ENCODE measurements at regions not wholly inside any gene's neighbourhood (a gene's known extent, or its start where the extent isn't known, plus 50 kb on each side); places are given as distances from the start of the nearest gene placed in this dataset.

- DNase-seq (ENCODE audit: low spot score): no peak
Observed at GRCh38 chr1:38394303-38394702, 347.7 kb upstream of the POU3F1 start.

- DNase-seq (ENCODE audit: low spot score): no peak
Observed at GRCh38 chr1:38392861-38393260, 346.3 kb upstream of the POU3F1 start.

- no peak for DNase-seq (ENCODE audit: low spot score)
Observed at GRCh38 chr1:38381256-38381655, 334.7 kb upstream of the POU3F1 start.

GRCh38 chr1:38376577-38376976, 330.0 kb upstream of the POU3F1 start:
- DNase-seq (ENCODE audit: low spot score): no peak

- no peak for DNase-seq (ENCODE audit: low spot score)
Observed at GRCh38 chr1:38375035-38375434, 328.4 kb upstream of the POU3F1 start.

GRCh38 chr1:38371505-38371844, 324.9 kb upstream of the POU3F1 start:
- DNase-seq (ENCODE audit: low spot score): no peak

- no peak for DNase-seq (ENCODE audit: low spot score)
Observed at GRCh38 chr1:38370716-38371504, 324.3 kb upstream of the POU3F1 start.

- DNase-seq (ENCODE audit: low spot score): no peak
Observed at GRCh38 chr1:38365242-38365641, 318.6 kb upstream of the POU3F1 start.

GRCh38 chr1:38361566-38361965, 315.0 kb upstream of the POU3F1 start:
- no peak for DNase-seq (ENCODE audit: low spot score)

- no peak for DNase-seq (ENCODE audit: low spot score)
Observed at GRCh38 chr1:38360807-38361206, 314.2 kb upstream of the POU3F1 start.

GRCh38 chr1:38353956-38354355, 307.4 kb upstream of the POU3F1 start:
- no peak for DNase-seq (ENCODE audit: low spot score)

GRCh38 chr1:38352869-38353268, 306.3 kb upstream of the POU3F1 start:
- no peak for DNase-seq (ENCODE audit: low spot score)

- no peak for DNase-seq (ENCODE audit: low spot score)
Observed at GRCh38 chr1:38347446-38348175, 301.0 kb upstream of the POU3F1 start.

GRCh38 chr1:38344716-38345115, 298.1 kb upstream of the POU3F1 start:
- no peak for DNase-seq (ENCODE audit: low spot score)

- no peak for DNase-seq (ENCODE audit: low spot score)
Observed at GRCh38 chr1:38341694-38342093, 295.1 kb upstream of the POU3F1 start.

- no peak for DNase-seq (ENCODE audit: low spot score)
Observed at GRCh38 chr1:38340409-38340808, 293.8 kb upstream of the POU3F1 start.

GRCh38 chr1:38337711-38338110, 291.1 kb upstream of the POU3F1 start:
- DNase-seq (ENCODE audit: low spot score): no peak

GRCh38 chr1:38336961-38337360, 290.4 kb upstream of the POU3F1 start:
- DNase-seq (ENCODE audit: low spot score): no peak

GRCh38 chr1:38336301-38336923, 289.8 kb upstream of the POU3F1 start:
- no peak for DNase-seq (ENCODE audit: low spot score)

GRCh38 chr1:38334930-38335592, 288.5 kb upstream of the POU3F1 start:
- DNase-seq (ENCODE audit: low spot score): no peak

- no peak for DNase-seq (ENCODE audit: low spot score)
Observed at GRCh38 chr1:38332649-38333310, 286.2 kb upstream of the POU3F1 start.
